ENCODE measurements at regions not wholly inside any gene's neighbourhood (a gene's known extent, or its start where the extent isn't known, plus 50 kb on each side); places are given as distances from the start of the nearest gene placed in this dataset.
"Not testable (repeated sequence)": the region's sequence is repeated elsewhere in the genome, so short reads cannot be mapped to it uniquely, and the experiment has no call there.

DNA sequence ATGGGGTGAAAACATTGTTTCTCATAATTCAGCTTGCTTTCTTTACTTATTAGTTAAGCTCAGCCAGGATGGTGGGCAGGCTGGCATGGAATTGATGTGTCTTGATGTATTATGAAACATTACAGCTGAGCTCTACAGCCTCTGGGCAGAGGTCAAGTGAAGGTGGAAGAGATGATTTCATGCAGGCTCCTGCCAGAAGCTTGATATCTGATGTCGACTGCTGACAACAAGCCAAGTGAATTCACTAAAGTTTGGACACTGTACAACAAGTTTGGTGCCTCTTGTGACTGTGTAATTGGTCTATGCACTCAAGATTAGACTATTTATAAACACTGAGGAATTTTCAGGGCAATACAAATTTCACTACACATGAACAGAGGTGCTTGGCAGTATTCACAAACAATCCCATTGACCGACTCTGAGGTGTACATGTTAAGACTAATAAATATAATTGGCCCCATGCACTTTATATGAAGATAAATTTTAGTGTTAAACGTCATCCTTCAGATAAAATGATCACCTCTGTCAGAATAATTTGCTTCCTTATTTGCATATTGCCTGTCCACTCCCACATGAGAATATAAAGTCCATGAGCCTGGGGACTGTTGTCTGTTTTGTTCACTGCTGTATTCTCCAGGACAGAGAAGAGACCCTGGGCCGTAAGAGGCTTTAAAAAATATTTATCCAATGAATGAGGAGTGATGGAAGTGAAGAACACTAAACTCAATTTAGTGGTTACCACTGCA, 612.2 kb downstream of the IQCM start:
- DNase-seq = no peak

DNA sequence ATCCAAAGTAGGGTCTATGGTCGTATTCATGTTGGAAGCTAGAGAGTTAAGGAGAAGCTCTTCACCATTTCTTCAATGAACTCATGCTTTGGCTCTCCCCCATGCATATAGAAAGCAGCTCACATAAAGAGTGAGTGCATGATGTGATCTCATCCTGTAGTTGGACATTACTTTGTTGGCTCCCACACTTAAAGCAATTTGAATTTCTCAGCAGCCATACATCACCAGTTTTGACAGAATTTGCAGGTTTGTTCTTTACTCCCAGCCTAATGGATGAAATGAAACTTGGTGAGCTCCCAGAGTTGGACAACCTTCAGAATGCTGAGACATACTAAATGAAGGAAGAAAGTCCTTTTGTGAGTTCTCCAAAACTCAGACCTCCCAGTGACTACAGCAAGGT, 613.5 kb downstream of the IQCM start:
- DNase-seq = no peak

GRCh38 chr4:149199594-149199993, 616.0 kb downstream of the IQCM start:
- DNase-seq = no peak

GRCh38 chr4:149194061-149194460, 621.6 kb downstream of the IQCM start:
- no peak for DNase-seq

DNA sequence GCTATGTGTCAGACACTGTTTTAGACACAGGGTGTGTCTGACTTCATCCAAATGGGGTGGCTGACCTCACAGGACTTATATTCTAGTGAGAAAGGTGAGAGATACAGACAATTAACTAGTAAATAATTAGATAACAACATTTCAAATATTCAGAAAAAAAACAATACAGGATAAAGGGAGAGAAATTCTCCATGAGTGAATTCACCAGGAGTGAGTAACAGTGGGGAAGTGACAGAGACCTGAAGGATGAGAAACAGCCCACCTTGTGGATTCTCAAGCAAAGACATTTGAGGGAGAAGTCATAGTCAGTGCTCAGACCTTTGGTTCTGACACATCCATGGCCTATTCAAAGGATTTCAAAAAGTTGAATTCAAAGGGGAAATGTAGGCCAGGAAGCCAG, 627.9 kb downstream of the IQCM start:
- DNase-seq = no peak

GRCh38 chr4:149183638-149184037, 632.0 kb downstream of the IQCM start:
- no peak for DNase-seq

DNA sequence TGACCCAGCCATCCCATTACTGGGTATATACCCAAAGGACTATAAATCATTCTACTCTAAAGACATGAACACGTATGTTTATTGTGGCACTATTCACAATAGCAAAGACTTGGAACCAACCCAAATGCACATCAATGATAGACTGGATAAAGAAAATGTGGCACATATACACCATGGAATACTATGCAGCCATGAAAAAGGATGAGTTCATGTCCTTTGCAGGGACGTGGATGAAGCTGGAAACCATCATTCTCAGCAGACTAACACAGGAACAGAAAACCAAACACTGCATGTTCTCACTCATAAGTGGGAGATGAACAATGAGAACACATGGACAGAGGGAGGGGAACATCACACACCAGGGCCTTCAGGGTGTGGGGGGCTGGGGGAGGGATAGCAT, 634.2 kb downstream of the IQCM start:
- not testable (repeated sequence) for DNase-seq

DNA sequence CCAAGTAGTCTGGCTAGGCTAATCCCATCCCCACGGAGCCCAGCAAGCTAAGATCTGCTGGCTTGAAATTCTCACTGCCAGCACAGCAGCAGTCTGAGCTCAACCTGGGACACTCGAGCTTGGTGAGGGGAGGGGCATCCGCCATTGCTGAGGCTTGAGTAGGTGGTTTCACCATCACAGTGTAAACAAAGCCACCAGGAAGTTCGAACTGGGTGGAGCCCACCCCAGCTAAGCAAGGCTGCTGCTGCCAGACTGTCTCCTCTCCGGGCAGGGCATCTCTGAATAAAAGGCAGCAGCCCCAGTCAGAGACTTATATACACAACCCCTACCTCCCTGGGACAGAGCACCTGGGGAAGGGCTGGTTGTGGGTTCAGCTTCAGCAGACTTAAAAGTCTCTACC, 639.6 kb downstream of the IQCM start:
- no peak for DNase-seq

DNA sequence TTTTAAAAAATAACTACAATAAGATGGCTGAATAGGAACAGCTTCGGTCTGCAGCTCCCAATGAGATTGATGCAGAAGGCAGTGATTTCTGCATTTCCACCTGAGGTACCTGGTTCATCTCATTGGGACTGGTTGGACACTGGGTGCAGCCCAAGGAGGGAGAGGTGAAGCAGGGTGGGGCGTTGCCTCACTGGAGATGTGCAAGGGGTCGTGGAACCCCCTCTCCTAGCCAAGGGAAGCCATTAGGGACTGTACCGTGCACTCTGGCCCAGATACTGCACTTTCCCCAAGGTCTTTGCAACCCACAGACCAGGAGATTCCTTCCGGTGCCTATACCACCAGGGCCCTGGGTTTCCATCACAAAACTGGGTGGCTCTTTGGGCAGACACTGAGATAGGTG, 640.1 kb downstream of the IQCM start:
- no peak for DNase-seq

DNA sequence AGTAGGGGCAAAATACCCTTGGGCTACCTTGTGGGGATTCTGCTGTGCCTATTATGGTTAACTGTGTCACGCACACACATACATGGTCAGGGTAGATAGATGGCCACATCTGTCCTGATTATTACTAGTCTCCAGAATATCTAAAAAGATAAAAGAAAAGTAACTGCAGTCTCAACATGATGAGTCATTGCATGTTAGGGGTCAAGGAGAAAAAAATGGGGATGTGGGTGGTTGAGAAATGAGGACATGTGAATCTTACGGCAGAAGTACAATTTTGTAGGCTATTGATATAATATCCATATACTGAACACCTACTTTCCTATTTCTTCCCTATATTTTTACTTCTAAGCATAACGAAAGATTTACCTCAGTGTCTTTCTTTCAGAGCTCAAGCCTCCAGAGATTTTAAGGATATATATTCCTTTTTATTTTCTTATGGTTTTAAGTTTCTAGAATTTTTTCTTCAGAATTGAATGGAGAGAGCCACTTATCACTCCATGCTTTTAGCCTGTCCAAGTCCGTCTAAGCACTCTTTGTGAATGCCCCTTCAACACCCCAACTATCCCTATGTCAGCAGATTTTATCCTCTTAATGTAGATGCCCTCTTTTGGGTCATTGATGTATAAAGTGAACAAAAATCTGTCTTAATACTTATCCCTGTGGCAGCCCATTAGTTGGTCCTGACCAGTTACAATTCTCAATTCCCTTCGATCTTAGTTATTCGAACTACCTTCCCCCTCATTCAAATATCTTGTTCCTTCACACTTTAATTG, 642.2 kb downstream of the IQCM start:
- no peak for DNase-seq

DNA sequence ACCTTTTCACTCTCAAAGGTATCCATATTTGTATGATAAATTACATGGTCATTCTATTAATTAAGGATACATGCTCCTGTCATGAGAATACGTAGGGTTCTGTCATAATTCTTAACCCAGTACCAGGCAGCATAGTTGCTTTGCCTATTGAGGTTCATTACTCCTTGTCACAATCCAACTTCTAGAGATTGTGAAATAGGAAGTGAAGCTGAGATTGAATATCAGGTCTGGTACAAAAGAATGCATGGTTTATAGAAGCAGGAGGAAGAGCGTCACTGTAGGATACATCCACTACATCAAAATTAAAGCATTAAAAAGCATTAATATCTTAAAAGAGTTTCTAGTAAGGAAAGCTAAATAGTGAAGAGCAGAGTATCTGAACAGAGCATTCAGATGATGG, 647.0 kb downstream of the IQCM start:
- DNase-seq = no peak

- DNase-seq = no peak
Measured at GRCh38 chr4:149166876-149167275, 648.8 kb downstream of the IQCM start.

DNA sequence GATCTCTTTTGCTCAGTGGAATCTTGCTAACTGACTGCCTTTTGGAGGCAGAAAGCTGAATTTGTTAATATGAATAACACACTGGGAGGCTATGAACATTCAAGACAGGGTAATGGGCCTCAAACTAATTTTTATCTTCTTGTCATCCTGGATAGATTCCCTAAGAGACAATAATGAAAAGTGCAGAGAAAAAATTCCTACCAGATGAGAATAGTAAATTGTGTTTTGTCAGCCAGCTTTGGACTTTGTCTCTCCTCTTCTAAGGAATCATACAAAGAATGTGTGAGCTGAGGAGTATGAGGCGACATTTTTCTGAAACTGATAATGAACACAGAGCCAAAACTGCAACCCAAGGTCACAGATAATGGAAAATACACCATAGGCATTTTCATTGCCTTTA, 649.3 kb downstream of the IQCM start:
- no peak for DNase-seq

DNA sequence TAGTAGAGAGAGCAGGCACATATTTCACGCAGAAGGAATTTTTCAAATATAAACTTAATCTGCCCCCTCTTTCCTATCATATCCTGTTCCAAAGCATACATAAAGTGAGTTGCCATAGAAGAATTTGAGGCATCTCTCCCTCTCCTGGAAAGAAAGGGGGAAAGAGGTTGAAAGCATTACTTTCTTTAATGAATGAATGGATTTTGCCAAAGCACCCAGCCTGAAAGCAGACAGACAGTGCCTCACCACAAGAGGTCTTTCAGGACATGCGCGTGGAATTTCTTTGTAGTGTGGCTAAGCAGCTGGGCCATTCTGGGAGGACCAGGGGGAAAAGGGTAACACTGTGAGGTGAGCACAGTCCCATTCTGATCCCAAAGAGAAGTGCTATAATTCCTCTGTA, 651.4 kb downstream of the IQCM start:
- no peak for DNase-seq

- DNase-seq = no peak
Measured at GRCh38 chr4:149161247-149161646, 654.4 kb downstream of the IQCM start.

GRCh38 chr4:149160370-149160769, 655.3 kb downstream of the IQCM start:
- DNase-seq = no peak

DNA sequence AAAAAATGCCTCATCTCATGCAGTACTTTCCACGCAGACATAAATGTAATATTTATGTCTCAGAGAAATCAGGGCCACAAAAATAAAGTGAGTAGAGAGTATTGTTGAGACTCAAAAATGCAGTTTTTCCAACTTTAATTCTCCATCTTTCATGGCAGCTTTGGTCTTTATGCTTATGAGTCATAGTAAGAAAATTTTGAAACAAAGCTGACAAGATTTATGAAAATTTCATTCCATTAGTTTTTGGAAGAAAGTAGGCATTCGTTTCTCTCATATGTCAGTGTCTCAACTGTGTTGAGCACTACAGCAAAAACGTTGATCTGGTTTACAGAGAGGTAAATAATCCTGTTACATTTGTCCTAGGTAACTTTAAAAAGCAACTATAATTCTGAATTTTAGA, 656.8 kb downstream of the IQCM start:
- no peak for DNase-seq

- no peak for DNase-seq
Measured at GRCh38 chr4:149145803-149146202, 669.8 kb downstream of the IQCM start.

DNA sequence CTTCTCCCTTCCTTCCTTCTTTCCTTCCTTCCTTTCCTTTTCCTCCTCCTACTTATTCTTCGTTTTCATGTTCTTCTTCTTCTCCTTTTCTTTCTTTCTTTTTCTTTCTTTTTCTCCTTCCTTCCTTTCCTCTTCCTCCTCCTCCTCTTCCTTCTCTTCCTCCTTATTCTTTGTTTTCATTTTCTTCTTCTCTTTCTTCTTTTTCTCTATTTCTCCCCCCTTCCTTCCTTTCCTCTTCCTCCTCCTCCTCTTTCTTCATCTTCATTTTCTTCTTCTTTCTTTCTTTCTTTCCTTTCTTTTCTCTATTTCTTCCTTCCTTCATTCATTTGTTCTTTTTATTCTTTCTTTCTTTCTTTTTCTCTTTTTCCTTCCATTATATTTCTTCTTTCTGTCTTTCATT, 671.6 kb downstream of the IQCM start:
- DNase-seq = no peak

DNA sequence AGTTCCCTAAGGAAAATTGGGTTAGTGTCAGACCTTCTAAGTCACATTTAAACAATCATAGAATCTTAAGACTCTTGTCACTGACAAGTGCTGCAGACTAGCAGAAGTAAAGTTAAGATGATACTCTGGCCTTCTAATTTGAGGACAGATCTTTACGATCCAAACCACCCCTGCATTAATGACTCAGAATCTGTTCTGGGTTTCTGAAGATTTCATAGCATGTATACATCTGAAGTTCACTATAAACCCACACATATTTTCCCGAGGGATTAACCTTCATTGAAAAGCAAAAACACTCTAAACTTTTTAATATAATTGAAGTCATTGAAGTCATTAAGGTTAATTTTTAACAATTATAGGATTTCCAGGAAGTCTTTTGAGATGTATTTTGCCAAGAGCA, 674.3 kb downstream of the IQCM start:
- no peak for DNase-seq

DNA sequence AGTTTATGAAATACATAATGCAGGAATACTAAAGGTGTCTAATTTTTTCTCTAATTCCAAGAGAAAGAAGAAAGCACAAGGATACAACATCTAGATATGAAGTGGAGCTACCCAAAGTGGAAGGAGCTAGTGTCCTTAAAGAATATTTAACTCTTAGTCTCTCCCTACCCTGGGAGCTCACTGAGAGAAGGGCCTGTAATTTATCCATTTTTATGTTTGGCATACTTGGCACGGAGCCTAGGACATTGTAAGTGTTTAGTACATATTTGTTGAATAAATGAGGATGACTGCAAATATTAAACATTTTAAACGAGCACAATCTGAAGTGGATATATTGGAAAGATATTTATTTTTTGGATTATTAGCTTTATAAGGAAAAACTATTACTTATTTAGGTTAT, 674.8 kb downstream of the IQCM start:
- DNase-seq = no peak

GRCh38 chr4:149136951-149137620, 678.6 kb downstream of the IQCM start:
- DNase-seq = no peak

GRCh38 chr4:149135062-149135461, 680.6 kb downstream of the IQCM start:
- no peak for DNase-seq

DNA sequence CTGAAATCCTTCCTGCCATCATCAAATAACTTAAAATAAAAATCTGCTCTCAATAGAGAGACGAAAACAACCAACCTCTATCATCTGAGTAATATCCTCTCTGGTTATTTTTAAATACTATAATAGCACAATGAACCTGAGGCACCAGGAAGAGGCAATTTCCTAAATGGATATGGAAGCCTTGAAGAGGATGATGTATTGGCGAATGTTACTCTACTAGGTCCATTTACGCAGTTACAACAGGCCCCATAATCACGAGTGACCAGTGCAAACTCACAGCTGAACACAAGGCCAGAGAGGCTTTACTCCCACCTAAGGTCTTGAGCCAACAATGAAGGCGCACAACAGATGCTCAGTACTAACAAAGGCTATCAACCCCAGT, 678.8 kb upstream of the NR3C2 start:
- no peak for DNase-seq
